Suprapubic skin (tissue), 4 donors: ENCODE measurements at regions not wholly inside any gene's neighbourhood (a gene's known extent, or its start where the extent isn't known, plus 50 kb on each side); places are given as distances from the start of the nearest gene placed in this dataset.

ENCODE experiments used
- CTCF ChIP-seq, 2 donors: fragments of 200-600 bp in 1 of 2; fragments of 450-650 bp in 1 of 2; sonication (generic) in 1 of 2; IDR thresholded peaks; one replicate each; pipeline ENCODE4 v1.5.1; 2016 to 2019; ENCODE audit warnings: antibody characterized with exemption in 2 of 2, mild to moderate bottlenecking in 1 of 2, moderate library complexity in 1 of 2
- POLR2A ChIP-seq, 2 donors: fragments of 450-650 bp; IDR thresholded peaks; one replicate each; pipeline ENCODE4 v1.6.1; 2017; ENCODE audit warnings: antibody characterized with exemption in 2 of 2, mild to moderate bottlenecking in 2 of 2, moderate library complexity in 2 of 2
- POLR2AphosphoS5 ChIP-seq, 3 donors: sonication (generic); formaldehyde crosslinking; IDR thresholded peaks; one replicate each; pipeline ENCODE4 v1.6.1; 2017; ENCODE audit warnings: antibody characterized with exemption in 3 of 3

GRCh38 chr20:63074631-63075030 lies 67.9 kb upstream of the BHLHE23 start:
- no peak for TF ChIP-seq POLR2A (IDR thresholded peaks at IDR 0.05)
- TF ChIP-seq CTCF (IDR thresholded peaks at IDR 0.05) = no peak
- TF ChIP-seq POLR2AphosphoS5 (IDR thresholded peaks at IDR 0.05) = no peak
